ENCODE measurements at regions not wholly inside any gene's neighbourhood (a gene's known extent, or its start where the extent isn't known, plus 50 kb on each side); places are given as distances from the start of the nearest gene placed in this dataset.

DNA sequence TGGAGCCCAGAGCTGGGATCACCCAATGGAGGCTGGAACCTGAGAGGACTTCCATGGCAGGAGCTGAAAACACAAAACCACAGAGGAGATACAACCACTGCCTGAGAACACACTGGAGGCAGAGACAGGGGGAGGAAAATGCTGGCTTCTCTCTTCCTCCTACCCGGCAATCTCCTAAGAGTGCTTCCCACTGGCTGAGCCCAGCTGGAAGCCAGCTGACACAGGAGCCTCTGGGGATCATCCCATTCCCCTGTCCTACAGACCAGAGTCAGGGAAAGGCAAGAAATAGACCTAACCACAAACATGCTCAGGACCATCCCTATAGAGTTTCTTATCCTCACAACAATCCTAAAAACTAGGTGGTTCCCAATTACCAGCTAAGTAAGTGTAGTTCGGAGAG, 112.4 kb upstream of the CDH5 start:
- Histone ChIP-seq H2AFZ (ENCODE audit: low read depth, low read length, poor library complexity, severe bottlenecking) (no peak overlapping the region), H3K4me3 (replicated peaks in 1 of 2; ENCODE audit: low read depth in 1 of 2, low read length in 2 of 2) (no peak overlapping the region), H3K9ac (ENCODE audit: low read length) (no peak overlapping the region), H3K27me3 (ENCODE audit: insufficient read depth, low read length) (peaks cover 11% of the 10 kb centered on the region; the same call in 1 of the 2 replicates), H3K36me3 (ENCODE audit: control insufficient read depth in 1 of 2, insufficient read depth in 2 of 2, low read length in 2 of 2) (no peaks in the 10 kb centered on the region), H3K9me2 (ENCODE audit: insufficient read depth) (no peaks in the 10 kb centered on the region), H3K9me3 (ENCODE audit: control insufficient read depth in 1 of 2, insufficient read depth in 1 of 2, low read depth in 1 of 2, low read length in 2 of 2) (no peaks in the 10 kb centered on the region), H3K4me1 (ENCODE audit: control insufficient read depth in 1 of 2, insufficient read depth in 2 of 2, low read length in 2 of 2) (no peaks in the 10 kb centered on the region), H3K4me2 (ENCODE audit: low read length) (no peak overlapping the region), H3K79me2 (ENCODE audit: insufficient read depth, low read length) (no peaks in the 10 kb centered on the region), H3K27ac (ENCODE audit: low read depth, low read length) (no peak overlapping the region), H4K20me1 (ENCODE audit: insufficient read depth) (no peaks in the 10 kb centered on the region)
- DNase-seq (ENCODE audit: low read depth, low spot score) (no peak), ATAC-seq (no peak)
- CTCF ChIA-PET, result no interaction called here
- POLR2A ChIA-PET, result no interaction called here
- BruUV-seq (replicated peaks), result no TSS peak
- intact Hi-C loops (cut with micrococcal nuclease), result no loop called here
- RAD21 ChIA-PET (ENCODE audit: low non-redundant PET in 1 of 2, low total read pairs in 2 of 2, uncharacterized antibody in 2 of 2, unreplicated experiment in 2 of 2), result no interaction called here
- TF ChIP-seq TCF7L2 (IDR thresholded peaks at IDR 0.05; ENCODE audit: borderline replicate concordance, extremely low read depth, insufficient read depth, insufficient read length) (no peak), SIN3A (IDR thresholded peaks at IDR 0.05; ENCODE audit: low read depth) (no peak), SRF (IDR thresholded peaks at IDR 0.05; ENCODE audit: low read depth) (no peak), EGR1 (IDR thresholded peaks at IDR 0.05; ENCODE audit: low read depth) (no peak), POLR2A (IDR thresholded peaks at IDR 0.05; ENCODE audit: borderline replicate concordance, extremely low read depth, insufficient read depth, insufficient read length) (no peak), ELF1 (IDR thresholded peaks at IDR 0.05; ENCODE audit: borderline replicate concordance, low read depth) (no peak), SP1 (IDR thresholded peaks at IDR 0.05; ENCODE audit: low read depth) (no peak), ZFX (IDR thresholded peaks at IDR 0.05) (no peak), CBX3 (IDR thresholded peaks at IDR 0.05; ENCODE audit: low read depth) (no peak), CEBPB (IDR thresholded peaks at IDR 0.05; ENCODE audit: low read depth) (no peak), EZH2 (IDR thresholded peaks at IDR 0.05) (no peak), POLR2AphosphoS5 (IDR thresholded peaks at IDR 0.05; ENCODE audit: low read depth, low read length) (no peak)

DNA sequence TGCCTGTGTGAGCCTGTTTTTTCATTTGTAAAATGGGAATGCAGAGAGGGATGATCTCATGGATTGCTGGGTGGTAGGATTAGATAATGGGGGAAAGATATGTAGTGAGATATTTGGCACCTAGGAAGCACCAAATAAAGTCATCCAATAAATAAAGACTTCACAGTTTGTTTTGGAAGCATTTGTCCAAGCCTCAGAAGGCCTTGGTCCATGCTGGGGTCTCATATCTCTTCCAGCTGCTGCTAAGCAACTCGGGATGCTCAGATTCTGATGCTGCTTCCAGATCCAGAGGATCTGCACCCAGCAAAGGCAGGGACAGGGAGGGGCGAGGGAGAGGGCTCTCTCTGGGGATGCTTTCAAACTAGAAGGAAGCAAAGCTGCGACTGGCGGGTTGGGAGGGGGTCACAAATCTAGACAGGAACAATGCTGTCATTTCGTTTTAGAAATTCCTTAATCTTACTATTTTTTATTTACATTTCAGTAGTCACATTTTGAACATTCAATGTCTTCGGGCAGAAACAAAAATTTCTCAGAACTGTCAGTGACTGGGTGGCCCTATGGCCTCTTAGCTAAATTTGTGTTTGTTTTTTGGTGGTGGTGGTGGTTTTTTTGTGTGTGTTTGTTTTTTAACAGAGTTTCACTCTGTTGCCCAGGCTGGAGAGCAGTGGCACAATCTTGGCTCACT, 114.9 kb upstream of the CDH5 start:
- Histone ChIP-seq H4K20me1 (ENCODE audit: insufficient read depth) (no peaks in the 10 kb centered on the region), H2AFZ (ENCODE audit: low read depth, low read length, poor library complexity, severe bottlenecking) (no peak overlapping the region), H3K27ac (ENCODE audit: low read depth, low read length) (no peak overlapping the region), H3K9me3 (ENCODE audit: control insufficient read depth in 1 of 2, insufficient read depth in 1 of 2, low read depth in 1 of 2, low read length in 2 of 2) (no peaks in the 10 kb centered on the region), H3K79me2 (ENCODE audit: insufficient read depth, low read length) (no peaks in the 10 kb centered on the region), H3K27me3 (ENCODE audit: insufficient read depth, low read length) (peaks cover 11% of the 10 kb centered on the region; the same call in 1 of the 2 replicates), H3K4me3 (replicated peaks in 1 of 2; ENCODE audit: low read depth in 1 of 2, low read length in 2 of 2) (no peak overlapping the region), H3K9ac (ENCODE audit: low read length) (no peak overlapping the region), H3K36me3 (ENCODE audit: control insufficient read depth in 1 of 2, insufficient read depth in 2 of 2, low read length in 2 of 2) (no peaks in the 10 kb centered on the region), H3K9me2 (ENCODE audit: insufficient read depth) (no peaks in the 10 kb centered on the region), H3K4me2 (ENCODE audit: low read length) (no peak overlapping the region), H3K4me1 (ENCODE audit: control insufficient read depth in 1 of 2, insufficient read depth in 2 of 2, low read length in 2 of 2) (no peaks in the 10 kb centered on the region)
- RAD21 ChIA-PET (ENCODE audit: low non-redundant PET in 1 of 2, low total read pairs in 2 of 2, uncharacterized antibody in 2 of 2, unreplicated experiment in 2 of 2), result no interaction called here
- intact Hi-C loops (cut with micrococcal nuclease), result no loop called here
- POLR2A ChIA-PET, result no interaction called here
- BruUV-seq (replicated peaks), result no TSS peak
- DNase-seq (ENCODE audit: low read depth, low spot score) (no peak), ATAC-seq (no peak)
- CTCF ChIA-PET, result no interaction called here
- TF ChIP-seq, protein P1, sequence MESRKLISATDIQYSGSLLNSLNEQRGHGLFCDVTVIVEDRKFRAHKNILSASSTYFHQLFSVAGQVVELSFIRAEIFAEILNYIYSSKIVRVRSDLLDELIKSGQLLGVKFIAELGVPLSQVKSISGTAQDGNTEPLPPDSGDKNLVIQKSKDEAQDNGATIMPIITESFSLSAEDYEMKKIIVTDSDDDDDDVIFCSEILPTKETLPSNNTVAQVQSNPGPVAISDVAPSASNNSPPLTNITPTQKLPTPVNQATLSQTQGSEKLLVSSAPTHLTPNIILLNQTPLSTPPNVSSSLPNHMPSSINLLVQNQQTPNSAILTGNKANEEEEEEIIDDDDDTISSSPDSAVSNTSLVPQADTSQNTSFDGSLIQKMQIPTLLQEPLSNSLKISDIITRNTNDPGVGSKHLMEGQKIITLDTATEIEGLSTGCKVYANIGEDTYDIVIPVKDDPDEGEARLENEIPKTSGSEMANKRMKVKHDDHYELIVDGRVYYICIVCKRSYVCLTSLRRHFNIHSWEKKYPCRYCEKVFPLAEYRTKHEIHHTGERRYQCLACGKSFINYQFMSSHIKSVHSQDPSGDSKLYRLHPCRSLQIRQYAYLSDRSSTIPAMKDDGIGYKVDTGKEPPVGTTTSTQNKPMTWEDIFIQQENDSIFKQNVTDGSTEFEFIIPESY (IDR thresholded peaks at IDR 0.05; ENCODE audit: extremely low read depth, insufficient replicate concordance, low read length), result no peak
- TF ChIP-seq SP1 (IDR thresholded peaks at IDR 0.05; ENCODE audit: low read depth), result no peak
- TF ChIP-seq, protein P2, sequence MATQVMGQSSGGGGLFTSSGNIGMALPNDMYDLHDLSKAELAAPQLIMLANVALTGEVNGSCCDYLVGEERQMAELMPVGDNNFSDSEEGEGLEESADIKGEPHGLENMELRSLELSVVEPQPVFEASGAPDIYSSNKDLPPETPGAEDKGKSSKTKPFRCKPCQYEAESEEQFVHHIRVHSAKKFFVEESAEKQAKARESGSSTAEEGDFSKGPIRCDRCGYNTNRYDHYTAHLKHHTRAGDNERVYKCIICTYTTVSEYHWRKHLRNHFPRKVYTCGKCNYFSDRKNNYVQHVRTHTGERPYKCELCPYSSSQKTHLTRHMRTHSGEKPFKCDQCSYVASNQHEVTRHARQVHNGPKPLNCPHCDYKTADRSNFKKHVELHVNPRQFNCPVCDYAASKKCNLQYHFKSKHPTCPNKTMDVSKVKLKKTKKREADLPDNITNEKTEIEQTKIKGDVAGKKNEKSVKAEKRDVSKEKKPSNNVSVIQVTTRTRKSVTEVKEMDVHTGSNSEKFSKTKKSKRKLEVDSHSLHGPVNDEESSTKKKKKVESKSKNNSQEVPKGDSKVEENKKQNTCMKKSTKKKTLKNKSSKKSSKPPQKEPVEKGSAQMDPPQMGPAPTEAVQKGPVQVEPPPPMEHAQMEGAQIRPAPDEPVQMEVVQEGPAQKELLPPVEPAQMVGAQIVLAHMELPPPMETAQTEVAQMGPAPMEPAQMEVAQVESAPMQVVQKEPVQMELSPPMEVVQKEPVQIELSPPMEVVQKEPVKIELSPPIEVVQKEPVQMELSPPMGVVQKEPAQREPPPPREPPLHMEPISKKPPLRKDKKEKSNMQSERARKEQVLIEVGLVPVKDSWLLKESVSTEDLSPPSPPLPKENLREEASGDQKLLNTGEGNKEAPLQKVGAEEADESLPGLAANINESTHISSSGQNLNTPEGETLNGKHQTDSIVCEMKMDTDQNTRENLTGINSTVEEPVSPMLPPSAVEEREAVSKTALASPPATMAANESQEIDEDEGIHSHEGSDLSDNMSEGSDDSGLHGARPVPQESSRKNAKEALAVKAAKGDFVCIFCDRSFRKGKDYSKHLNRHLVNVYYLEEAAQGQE (IDR thresholded peaks at IDR 0.05; ENCODE audit: low read depth), result no peak
- no peak for TF ChIP-seq ZFX (IDR thresholded peaks at IDR 0.05)
- TF ChIP-seq RAD21 (IDR thresholded peaks at IDR 0.05; ENCODE audit: low read depth), result no peak
- TF ChIP-seq YY1 (IDR thresholded peaks at IDR 0.05; ENCODE audit: extremely low read depth, insufficient replicate concordance, low read depth, low read length), result no peak
- TF ChIP-seq EZH2phosphoT487 (IDR thresholded peaks at IDR 0.05; ENCODE audit: borderline replicate concordance), result no peak
- TF ChIP-seq POLR2AphosphoS5 (IDR thresholded peaks at IDR 0.05; ENCODE audit: low read depth, low read length), result no peak
- TF ChIP-seq CBX3 (IDR thresholded peaks at IDR 0.05; ENCODE audit: low read depth), result no peak
